Activated T-cell treated with anti-CD3 and anti-CD28 coated beads for 4 hours (primary cell): ENCODE measurements at regions not wholly inside any gene's neighbourhood (a gene's known extent, or its start where the extent isn't known, plus 50 kb on each side); places are given as distances from the start of the nearest gene placed in this dataset.

ENCODE experiments used
- DNase-seq: peaks from one replicate; pipeline ENCODE4 v3.0.0-alpha.2; 2020

- no peak for DNase-seq
Measured at GRCh38 chr13:105569816-105570215, 965.6 kb downstream of the EFNB2 start.

GRCh38 chr13:105567951-105568525 is 967.4 kb downstream of the EFNB2 start:
- DNase-seq = no peak

- DNase-seq = no peak
Measured at GRCh38 chr13:105565136-105565727, 970.2 kb downstream of the EFNB2 start.

- DNase-seq = no peak
Measured at GRCh38 chr13:105552078-105552477, 983.4 kb downstream of the EFNB2 start.

GRCh38 chr13:105547851-105548250 is 987.6 kb downstream of the EFNB2 start:
- no peak for DNase-seq

- no peak for DNase-seq
Measured at GRCh38 chr13:105545811-105546210, 989.7 kb downstream of the EFNB2 start.

- DNase-seq = no peak
Measured at GRCh38 chr13:105543742-105544141, 991.7 kb downstream of the EFNB2 start.

- DNase-seq = no peak
Measured at GRCh38 chr13:105541565-105541964, 993.9 kb downstream of the EFNB2 start.

GRCh38 chr13:105538346-105538745 is 997.1 kb downstream of the EFNB2 start:
- no peak for DNase-seq

- no peak for DNase-seq
Measured at GRCh38 chr13:105537113-105537512, 998.3 kb downstream of the EFNB2 start.

- no peak for DNase-seq
Measured at GRCh38 chr13:105530468-105530867, 1005.0 kb downstream of the EFNB2 start.

GRCh38 chr13:105527127-105527526 is 1008.3 kb downstream of the EFNB2 start:
- no peak for DNase-seq

GRCh38 chr13:105519771-105520170 is 1015.7 kb downstream of the EFNB2 start:
- no peak for DNase-seq

- DNase-seq = no peak
Measured at GRCh38 chr13:105518086-105518485, 1017.4 kb downstream of the EFNB2 start.

- no peak for DNase-seq
Measured at GRCh38 chr13:105514401-105514800, 1021.1 kb downstream of the EFNB2 start.

GRCh38 chr13:105513448-105513847 is 1022.0 kb downstream of the EFNB2 start:
- no peak for DNase-seq

- DNase-seq = no peak
Measured at GRCh38 chr13:105509981-105510762, 1025.3 kb downstream of the EFNB2 start.

- no peak for DNase-seq
Measured at GRCh38 chr13:105506463-105506862, 1029.0 kb downstream of the EFNB2 start.

GRCh38 chr13:105502193-105502592 is 1033.3 kb downstream of the EFNB2 start:
- DNase-seq = no peak

GRCh38 chr13:105497597-105497996 is 1037.9 kb downstream of the EFNB2 start:
- no peak for DNase-seq

- no peak for DNase-seq
Measured at GRCh38 chr13:105492216-105492615, 1043.2 kb downstream of the EFNB2 start.

GRCh38 chr13:105491345-105491744 is 1044.1 kb downstream of the EFNB2 start:
- no peak for DNase-seq

GRCh38 chr13:105485081-105485480 is 1050.4 kb downstream of the EFNB2 start:
- DNase-seq = no peak

GRCh38 chr13:105474983-105475610 is 1060.4 kb downstream of the EFNB2 start:
- DNase-seq = no peak
